Left ventricle myocardium inferior (tissue), 1 donor: ENCODE measurements at regions not wholly inside any gene's neighbourhood (a gene's known extent, or its start where the extent isn't known, plus 50 kb on each side); places are given as distances from the start of the nearest gene placed in this dataset.
"Not testable (repeated sequence)": the region's sequence is repeated elsewhere in the genome, so short reads cannot be mapped to it uniquely, and the experiment has no call there.

Experiments used
- DNase-seq: peaks from one replicate; pipeline ENCODE4 v3.0.0-alpha.2; 2020
- H3K27ac ChIP-seq: fragments of 200-600 bp; replicated peaks from 2 replicates; pipeline ENCODE4 v1.8.0; 2021
- H3K27me3 ChIP-seq: fragments of 200-600 bp; 2 replicates; pipeline ENCODE4 v1.8.0; 2021; ENCODE audit warnings: low read depth
- H3K36me3 ChIP-seq: fragments of 200-600 bp; 2 replicates; pipeline ENCODE4 v1.8.0; 2021
- H3K4me1 ChIP-seq: fragments of 200-600 bp; 2 replicates; pipeline ENCODE4 v1.8.0; 2021
- H3K4me3 ChIP-seq: fragments of 200-600 bp; 2 replicates; pipeline ENCODE4 v1.8.0; 2021; ENCODE audit warnings: mild to moderate bottlenecking, moderate library complexity
- H3K9me3 ChIP-seq: fragments of 200-600 bp; replicated peaks from 2 replicates; pipeline ENCODE4 v1.8.0; 2021
- intact Hi-C: fragments of 100-400 bp; cut with micrococcal nuclease; formaldehyde crosslinking; loops from one replicate; pipeline ENCODE4 v1.11.0; 2022
- donor health status: DM: no; HTN: yes; CAD: no; lungs with severe emphysema.

- H3K27ac ChIP-seq, H3K4me1 ChIP-seq, DNase-seq, H3K9me3 ChIP-seq, intact Hi-C loops, H3K4me3 ChIP-seq, H3K36me3 ChIP-seq, H3K27me3 ChIP-seq: not testable (repeated sequence)
These were observed 185.1 kb downstream of the ZFY start for GRCh38 chrY:3120234-3120633.

DNA sequence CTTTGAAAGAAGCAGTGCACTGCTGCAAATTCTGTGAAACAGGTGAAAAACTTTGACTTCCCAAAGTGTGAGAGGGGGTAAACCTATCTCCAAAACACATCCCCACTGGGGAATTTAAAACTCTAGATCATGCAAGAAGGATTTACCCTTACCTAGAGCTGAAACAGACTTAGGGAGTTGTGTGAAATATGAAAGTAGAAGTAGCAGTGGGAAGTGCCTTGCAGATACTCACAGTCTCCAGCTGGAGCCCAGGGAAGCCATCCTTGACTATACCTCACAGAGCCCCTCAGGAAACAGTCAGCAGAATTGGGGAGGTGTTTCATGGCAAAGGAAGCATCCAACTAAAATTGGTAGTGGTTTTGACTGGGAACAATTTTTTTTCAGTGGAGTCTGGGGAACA, 185.5 kb downstream of the ZFY start:
- intact Hi-C loops, H3K36me3 ChIP-seq, H3K4me3 ChIP-seq: not testable (repeated sequence)

DNA sequence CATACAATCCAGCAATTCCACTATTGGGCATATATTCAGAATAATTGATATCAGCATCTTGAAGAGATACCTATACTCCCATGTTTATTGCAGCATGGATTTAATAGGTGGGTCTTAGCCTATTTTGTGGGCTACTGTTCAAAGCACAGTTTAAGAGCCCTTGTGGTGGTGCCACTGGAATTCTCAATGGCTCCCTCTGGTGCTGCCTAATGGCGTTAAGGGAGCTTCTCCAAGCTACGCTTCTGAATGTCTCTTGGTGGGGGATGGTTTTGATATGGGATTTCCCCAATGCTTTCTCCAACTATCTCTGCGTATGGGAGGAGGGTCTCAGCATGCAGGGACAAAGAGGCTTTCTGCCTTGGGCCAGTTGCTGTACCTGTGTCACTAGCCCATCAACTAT, 188.3 kb downstream of the ZFY start:
- H3K36me3 ChIP-seq, H3K4me1 ChIP-seq, H3K27me3 ChIP-seq, H3K4me3 ChIP-seq, DNase-seq, H3K27ac ChIP-seq, intact Hi-C loops, H3K9me3 ChIP-seq: not testable (repeated sequence)

More for the DNA sequence above, 185.5 kb downstream of the ZFY start:
- H3K27me3 ChIP-seq, H3K9me3 ChIP-seq, H3K4me1 ChIP-seq, DNase-seq, H3K27ac ChIP-seq: not testable (repeated sequence)

DNA sequence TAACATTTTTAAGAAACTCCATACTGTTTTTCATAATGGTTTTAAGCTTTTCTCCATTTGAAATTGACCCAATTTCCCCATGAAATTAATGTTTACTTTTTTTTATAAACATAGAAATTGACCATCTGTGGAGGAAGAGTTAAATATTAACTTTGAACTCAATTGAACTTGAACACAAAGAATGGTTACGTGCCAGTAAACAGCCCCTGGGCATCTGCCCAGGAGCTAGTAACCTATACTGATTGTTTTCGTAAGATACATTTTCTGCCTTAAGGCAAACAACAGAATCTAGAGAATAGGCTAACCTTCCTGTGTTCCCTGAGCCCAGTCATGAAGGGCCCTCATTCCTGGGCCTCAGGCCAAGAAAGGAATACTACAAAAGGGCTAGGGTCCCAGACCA, 235.9 kb downstream of the ZFY start:
- DNase-seq, intact Hi-C loops, H3K9me3 ChIP-seq: not testable (repeated sequence)

DNA sequence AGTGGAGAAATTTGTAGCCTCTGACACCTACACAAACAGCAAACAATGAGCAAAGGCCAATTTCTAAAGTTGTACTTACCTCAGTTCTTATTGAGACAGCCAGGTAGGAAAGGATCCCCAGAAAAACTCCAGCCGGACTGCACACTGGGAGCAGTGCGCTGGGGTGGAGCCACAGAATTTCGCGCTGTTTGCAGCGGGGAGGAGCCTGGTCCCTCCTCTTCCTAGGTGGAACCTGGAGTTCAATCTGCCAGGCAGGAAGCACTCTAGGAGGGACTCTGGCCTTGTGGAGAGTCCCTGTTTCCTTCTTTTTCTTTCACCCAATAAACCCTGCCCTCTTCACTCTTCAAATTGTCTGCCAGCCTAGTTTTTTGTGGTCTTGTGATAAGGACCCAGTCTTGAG, 259.9 kb downstream of the ZFY start:
- intact Hi-C loops, H3K4me3 ChIP-seq, H3K9me3 ChIP-seq, H3K27ac ChIP-seq, H3K36me3 ChIP-seq, H3K4me1 ChIP-seq, H3K27me3 ChIP-seq, DNase-seq: not testable (repeated sequence)

More for the DNA sequence above, 235.9 kb downstream of the ZFY start:
- not testable (repeated sequence) for H3K27ac ChIP-seq, H3K4me1 ChIP-seq, H3K4me3 ChIP-seq, H3K27me3 ChIP-seq, H3K36me3 ChIP-seq

GRCh38 chrY:3202287-3202686, 267.1 kb downstream of the ZFY start:
- DNase-seq, H3K27ac ChIP-seq, H3K4me3 ChIP-seq, H3K9me3 ChIP-seq, intact Hi-C loops, H3K36me3 ChIP-seq, H3K4me1 ChIP-seq, H3K27me3 ChIP-seq: not testable (repeated sequence)

DNA sequence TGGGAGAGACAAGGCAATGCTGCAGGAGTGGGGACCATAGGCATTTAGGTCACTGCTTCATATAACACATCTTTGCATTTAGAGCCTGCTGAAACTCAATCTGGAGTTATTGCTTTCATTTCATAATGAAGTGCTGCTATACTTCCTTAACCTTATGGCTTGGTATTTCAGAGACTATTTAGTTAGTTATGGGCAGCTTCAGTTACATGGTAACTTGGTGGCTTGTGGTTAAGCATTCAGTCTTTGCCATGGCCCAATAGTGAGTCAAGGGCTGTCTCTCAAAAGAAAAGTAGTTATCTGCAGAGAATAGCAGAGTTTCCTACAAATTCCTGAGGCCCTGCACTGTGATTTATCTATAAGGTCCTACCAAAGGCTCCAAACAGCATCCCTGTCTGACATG, 271.6 kb downstream of the ZFY start:
- H3K4me1 ChIP-seq, H3K27me3 ChIP-seq, H3K36me3 ChIP-seq, H3K4me3 ChIP-seq, H3K27ac ChIP-seq, DNase-seq, H3K9me3 ChIP-seq, intact Hi-C loops: not testable (repeated sequence)

DNA sequence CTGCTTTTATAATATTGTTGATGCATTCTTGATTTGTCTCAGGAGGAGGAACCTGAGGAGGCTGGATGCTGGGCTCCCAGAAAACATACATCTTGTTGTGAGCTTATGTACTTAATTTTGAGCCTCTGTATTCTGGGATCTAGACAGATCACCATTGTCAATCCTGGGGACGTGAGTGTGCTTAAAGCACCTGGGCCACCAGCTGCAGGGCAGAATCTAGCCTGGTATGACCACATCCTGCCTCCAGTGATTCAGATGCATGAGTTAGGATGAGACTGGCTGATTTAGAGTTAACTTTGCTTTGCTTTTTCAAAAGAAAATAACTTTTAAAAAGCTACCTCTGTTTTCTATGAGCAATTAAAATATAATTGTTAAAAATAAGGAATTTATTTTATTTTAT, 278.0 kb downstream of the ZFY start:
- H3K27me3 ChIP-seq, H3K4me1 ChIP-seq, H3K36me3 ChIP-seq, H3K4me3 ChIP-seq, intact Hi-C loops, H3K9me3 ChIP-seq, H3K27ac ChIP-seq, DNase-seq: not testable (repeated sequence)

DNA sequence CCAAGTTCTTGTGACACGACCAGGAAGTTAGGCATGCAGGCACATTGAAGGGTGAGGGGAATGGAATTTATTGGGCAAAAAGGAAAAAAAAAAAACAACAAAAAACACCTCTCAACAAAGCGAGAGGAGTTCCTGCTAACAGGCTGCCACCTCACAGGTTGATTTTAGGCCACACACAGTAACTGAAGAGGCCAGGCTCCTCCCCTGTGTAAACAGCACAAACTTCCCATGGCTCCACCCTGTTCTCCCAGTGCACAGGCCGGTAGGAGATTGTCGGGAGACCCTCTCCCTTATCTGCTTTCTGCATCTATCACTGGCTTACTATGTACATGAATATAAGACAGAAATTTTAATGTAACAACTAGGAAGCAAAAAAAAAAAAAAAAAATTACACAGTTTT, 283.0 kb downstream of the ZFY start:
- intact Hi-C loops, DNase-seq, H3K27me3 ChIP-seq: not testable (repeated sequence)

DNA sequence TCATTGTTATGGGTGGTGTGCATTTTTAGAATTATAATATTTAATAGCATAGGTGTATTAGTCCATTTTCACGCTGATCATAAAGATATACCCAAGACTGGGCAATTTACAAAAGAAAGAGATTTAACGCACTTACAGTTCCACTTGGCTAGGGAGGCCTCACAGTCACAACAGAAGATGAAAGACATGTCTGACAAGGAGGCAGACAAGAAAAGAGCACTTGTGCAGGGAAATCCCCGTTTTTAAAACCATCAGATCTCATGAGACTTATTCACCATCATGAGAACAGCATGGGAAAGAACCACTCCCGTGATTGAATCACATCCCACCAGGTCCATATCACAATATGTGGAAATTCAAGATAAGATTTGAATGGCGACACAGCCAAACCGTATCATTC, 283.4 kb downstream of the ZFY start:
- H3K27me3 ChIP-seq, H3K36me3 ChIP-seq, H3K27ac ChIP-seq, H3K9me3 ChIP-seq, H3K4me1 ChIP-seq, intact Hi-C loops, H3K4me3 ChIP-seq, DNase-seq: not testable (repeated sequence)

More for the DNA sequence above, 283.0 kb downstream of the ZFY start:
- not testable (repeated sequence) for H3K4me3 ChIP-seq, H3K36me3 ChIP-seq, H3K27ac ChIP-seq, H3K9me3 ChIP-seq, H3K4me1 ChIP-seq

GRCh38 chrY:3262911-3263310, 316.0 kb upstream of the TGIF2LY start:
- H3K27me3 ChIP-seq, H3K4me1 ChIP-seq, H3K27ac ChIP-seq, H3K36me3 ChIP-seq, H3K9me3 ChIP-seq, intact Hi-C loops, DNase-seq, H3K4me3 ChIP-seq: not testable (repeated sequence)

- intact Hi-C loops, H3K27ac ChIP-seq, H3K36me3 ChIP-seq, H3K9me3 ChIP-seq, H3K4me3 ChIP-seq, H3K4me1 ChIP-seq, H3K27me3 ChIP-seq, DNase-seq: not testable (repeated sequence)
These were observed 290.8 kb upstream of the TGIF2LY start for GRCh38 chrY:3288063-3288462.

DNA sequence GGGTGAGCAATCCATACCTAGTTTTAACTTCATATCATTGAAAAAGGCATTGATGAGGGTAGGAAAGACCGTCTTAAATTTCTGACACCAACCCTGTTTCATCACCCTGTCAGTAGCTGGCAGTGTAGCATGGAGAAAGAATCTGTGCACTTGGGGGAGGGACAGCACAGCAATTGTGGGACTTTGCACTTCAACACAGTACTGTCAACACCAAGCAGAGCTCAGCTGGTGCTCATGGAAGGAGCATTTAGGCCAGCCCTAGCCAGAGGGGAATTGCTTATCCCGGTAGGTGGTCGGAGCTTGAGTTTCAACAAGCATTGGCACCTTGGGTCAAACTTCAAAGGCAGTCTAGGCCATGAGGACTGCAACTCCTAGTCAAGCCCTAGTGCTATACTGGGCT, 281.6 kb upstream of the TGIF2LY start:
- intact Hi-C loops: not testable (repeated sequence)

DNA sequence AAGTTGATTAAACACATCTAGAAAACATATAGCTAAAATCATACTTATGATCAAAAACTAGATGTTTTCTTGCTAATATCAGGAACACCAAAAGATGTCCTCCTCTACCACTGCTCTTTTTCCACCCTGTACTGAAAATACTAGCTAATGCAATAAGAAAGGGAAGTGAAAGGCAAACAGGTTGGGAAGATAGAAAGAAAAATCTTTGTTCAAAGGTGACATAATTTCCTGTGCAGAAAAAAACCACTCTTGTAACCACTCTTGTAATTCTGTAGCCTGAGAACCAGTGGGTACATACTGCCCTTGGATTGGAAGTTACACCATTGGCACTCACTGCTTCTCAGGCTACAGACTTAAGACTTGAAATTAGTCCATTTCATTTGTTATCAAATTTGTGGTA, 258.9 kb upstream of the TGIF2LY start:
- H3K27me3 ChIP-seq, intact Hi-C loops, H3K4me1 ChIP-seq, H3K36me3 ChIP-seq, DNase-seq, H3K9me3 ChIP-seq, H3K27ac ChIP-seq, H3K4me3 ChIP-seq: not testable (repeated sequence)

More for the DNA sequence above, 281.6 kb upstream of the TGIF2LY start:
- H3K9me3 ChIP-seq, H3K27me3 ChIP-seq, H3K4me3 ChIP-seq, H3K4me1 ChIP-seq, H3K36me3 ChIP-seq, DNase-seq, H3K27ac ChIP-seq: not testable (repeated sequence)

- H3K36me3 ChIP-seq, H3K27me3 ChIP-seq, intact Hi-C loops, H3K27ac ChIP-seq, H3K4me1 ChIP-seq, DNase-seq, H3K4me3 ChIP-seq, H3K9me3 ChIP-seq: not testable (repeated sequence)
These were observed 211.3 kb upstream of the TGIF2LY start for GRCh38 chrY:3367535-3367934.
